ENCODE measurements at regions not wholly inside any gene's neighbourhood (a gene's known extent, or its start where the extent isn't known, plus 50 kb on each side); places are given as distances from the start of the nearest gene placed in this dataset.

DNA sequence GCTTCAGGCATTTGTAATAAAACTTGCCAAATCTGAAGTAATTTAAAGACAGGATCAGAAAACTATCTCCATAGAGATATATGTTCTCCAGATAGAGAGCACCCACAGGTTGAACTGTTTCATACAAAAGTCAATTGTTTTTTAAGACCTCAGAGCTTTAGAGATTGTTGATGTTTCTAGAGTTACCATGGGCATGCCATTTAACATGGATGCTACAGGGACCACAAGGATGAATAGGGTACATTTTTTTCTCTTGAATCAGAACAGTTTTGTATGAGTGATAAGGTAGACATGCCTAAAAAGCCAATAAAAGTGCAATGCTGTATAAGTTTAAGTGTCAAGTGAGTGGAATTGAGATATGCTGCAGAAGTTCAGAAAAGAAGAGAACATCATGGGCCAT lies 511.0 kb upstream of the CAMK1G start:
- no peak for TF ChIP-seq POLR2A (IDR thresholded peaks at IDR 0.05)
- no peak for TF ChIP-seq CTCF (IDR thresholded peaks at IDR 0.05)
- no peak for TF ChIP-seq EP300 (IDR thresholded peaks at IDR 0.05)
